ENCODE measurements at regions not wholly inside any gene's neighbourhood (a gene's known extent, or its start where the extent isn't known, plus 50 kb on each side); places are given as distances from the start of the nearest gene placed in this dataset.

DNA sequence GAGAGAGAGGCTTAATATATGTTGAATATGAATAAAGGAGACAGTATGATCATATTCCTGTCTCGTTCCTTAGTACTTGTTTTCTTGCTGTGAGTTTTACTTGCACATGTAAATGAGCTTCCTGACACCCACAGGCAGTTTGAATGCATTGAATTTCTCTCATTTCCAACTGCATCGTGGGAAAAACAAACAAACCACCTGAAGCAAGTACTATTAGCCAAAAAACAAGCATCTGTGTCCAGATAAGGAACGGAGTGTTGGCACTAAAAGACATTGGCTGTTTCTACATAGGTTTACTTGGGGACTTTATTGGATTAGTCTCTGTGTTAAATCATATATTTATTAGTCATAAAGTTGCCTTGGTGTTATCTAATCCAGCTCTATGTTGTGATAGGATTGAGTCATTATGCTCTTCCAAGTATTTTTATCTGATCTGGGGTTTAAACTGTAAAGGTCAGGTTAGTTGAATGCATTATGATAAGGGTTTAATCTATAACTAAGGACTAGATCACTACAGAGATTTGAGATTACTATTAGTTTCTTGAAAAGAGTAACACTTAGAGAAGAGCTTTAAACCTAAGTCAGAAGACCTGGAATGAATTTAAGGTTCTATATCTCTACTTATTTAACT is 339.0 kb upstream of the SPANXN4 start:
- dilution Hi-C loops (cut with HindIII; ENCODE audit: low sequenced_read_pairs, unreplicated experiment), result no loop called here
- H3K27me3 ChIP-seq (ENCODE audit: control insufficient read depth, insufficient read depth, low read length), result no peaks in the 10 kb centered on the region
- H3K4me3 ChIP-seq (ENCODE audit: insufficient read depth, low read depth, low read length), result no peak overlapping the region
- no peaks in the 10 kb centered on the region for H3K4me1 ChIP-seq (ENCODE audit: control insufficient read depth, insufficient read depth, low read length)
- no peak overlapping the region for H3K18ac ChIP-seq (ENCODE audit: low read depth, low read length)
- H4K8ac ChIP-seq (ENCODE audit: low read depth in 2 of 2, low read length in 2 of 2), result no peak overlapping the region
- ChIA-PET POLR2A (ENCODE audit: unreplicated experiment) (no interaction called here), CTCF (no interaction called here)
- no peak overlapping the region for H2BK20ac ChIP-seq (ENCODE audit: low read depth, low read length)
- H2BK15ac ChIP-seq (ENCODE audit: low read depth, low read length), result no peak overlapping the region
- H2AK5ac ChIP-seq (ENCODE audit: low read depth, low read length), result no peak overlapping the region
- no peak overlapping the region for H2AFZ ChIP-seq (replicated peaks; ENCODE audit: low read length, poor library complexity)
- no peak overlapping the region for H3K56ac ChIP-seq (ENCODE audit: extremely low read depth, insufficient read depth, low read length)
- no peak overlapping the region for H3K4ac ChIP-seq (ENCODE audit: low read depth, low read length)
- no TSS peak for BruUV-seq (replicated peaks)
- no peak overlapping the region for H3K14ac ChIP-seq (replicated peaks; ENCODE audit: low read depth, low read length)
- TF ChIP-seq POLR2A (IDR thresholded peaks at IDR 0.05; ENCODE audit: low read depth, low read length), result no peak
- TF ChIP-seq, protein P1, sequence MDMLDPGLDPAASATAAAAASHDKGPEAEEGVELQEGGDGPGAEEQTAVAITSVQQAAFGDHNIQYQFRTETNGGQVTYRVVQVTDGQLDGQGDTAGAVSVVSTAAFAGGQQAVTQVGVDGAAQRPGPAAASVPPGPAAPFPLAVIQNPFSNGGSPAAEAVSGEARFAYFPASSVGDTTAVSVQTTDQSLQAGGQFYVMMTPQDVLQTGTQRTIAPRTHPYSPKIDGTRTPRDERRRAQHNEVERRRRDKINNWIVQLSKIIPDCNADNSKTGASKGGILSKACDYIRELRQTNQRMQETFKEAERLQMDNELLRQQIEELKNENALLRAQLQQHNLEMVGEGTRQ (IDR thresholded peaks at IDR 0.05; ENCODE audit: low read depth, low read length), result no peak
- no peak for TF ChIP-seq CHD1 (IDR thresholded peaks at IDR 0.05; ENCODE audit: low read depth, low read length)
- TF ChIP-seq RAD21 (IDR thresholded peaks at IDR 0.05; ENCODE audit: low read length), result no peak
- no peak for TF ChIP-seq RCOR1 (IDR thresholded peaks at IDR 0.05; ENCODE audit: insufficient replicate concordance, low read length)
- no peak for TF ChIP-seq NFE2L2 (IDR thresholded peaks at IDR 0.05; ENCODE audit: low read depth, low read length)
- no peak for TF ChIP-seq MXI1 (IDR thresholded peaks at IDR 0.05; ENCODE audit: borderline replicate concordance, low read depth, low read length)
- TF ChIP-seq BHLHE40 (IDR thresholded peaks at IDR 0.05; ENCODE audit: low read depth, low read length), result no peak
- TF ChIP-seq FOS (IDR thresholded peaks at IDR 0.05; ENCODE audit: low read depth, low read length), result no peak
- TF ChIP-seq CEBPB (IDR thresholded peaks at IDR 0.05; ENCODE audit: low read depth, low read length), result no peak
- TF ChIP-seq, protein P2, sequence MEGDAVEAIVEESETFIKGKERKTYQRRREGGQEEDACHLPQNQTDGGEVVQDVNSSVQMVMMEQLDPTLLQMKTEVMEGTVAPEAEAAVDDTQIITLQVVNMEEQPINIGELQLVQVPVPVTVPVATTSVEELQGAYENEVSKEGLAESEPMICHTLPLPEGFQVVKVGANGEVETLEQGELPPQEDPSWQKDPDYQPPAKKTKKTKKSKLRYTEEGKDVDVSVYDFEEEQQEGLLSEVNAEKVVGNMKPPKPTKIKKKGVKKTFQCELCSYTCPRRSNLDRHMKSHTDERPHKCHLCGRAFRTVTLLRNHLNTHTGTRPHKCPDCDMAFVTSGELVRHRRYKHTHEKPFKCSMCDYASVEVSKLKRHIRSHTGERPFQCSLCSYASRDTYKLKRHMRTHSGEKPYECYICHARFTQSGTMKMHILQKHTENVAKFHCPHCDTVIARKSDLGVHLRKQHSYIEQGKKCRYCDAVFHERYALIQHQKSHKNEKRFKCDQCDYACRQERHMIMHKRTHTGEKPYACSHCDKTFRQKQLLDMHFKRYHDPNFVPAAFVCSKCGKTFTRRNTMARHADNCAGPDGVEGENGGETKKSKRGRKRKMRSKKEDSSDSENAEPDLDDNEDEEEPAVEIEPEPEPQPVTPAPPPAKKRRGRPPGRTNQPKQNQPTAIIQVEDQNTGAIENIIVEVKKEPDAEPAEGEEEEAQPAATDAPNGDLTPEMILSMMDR (conservative IDR thresholded peaks at IDR 0.05; ENCODE audit: low read depth, low read length), result no peak
- no peak for TF ChIP-seq MAFK (IDR thresholded peaks at IDR 0.05; ENCODE audit: low read depth, low read length)
- no peaks in the 10 kb centered on the region for H3K79me1 ChIP-seq (ENCODE audit: low read depth in 1 of 2, low read length in 2 of 2)
- H3K9me3 ChIP-seq (ENCODE audit: control insufficient read depth, insufficient read depth, low read length), result no peaks in the 10 kb centered on the region; the same call in 1 of the 2 replicates
- H4K91ac ChIP-seq (ENCODE audit: insufficient read depth, low read depth, low read length), result no peak overlapping the region
- H2BK120ac ChIP-seq (ENCODE audit: low read depth, low read length), result no peak overlapping the region
- H3K9me1 ChIP-seq (ENCODE audit: insufficient read depth, low read length), result no peaks in the 10 kb centered on the region
- no peak overlapping the region for H3K27ac ChIP-seq (ENCODE audit: insufficient read depth, low read length)
- in situ Hi-C loops (cut with MboI; ENCODE audit: low sequenced_read_pairs), result no loop called here
- ATAC-seq (ENCODE audit: low read depth), result no peak
- DNase-seq, result no peak
- H3K4me2 ChIP-seq (ENCODE audit: low read depth, low read length), result no peak overlapping the region
- H2AK9ac ChIP-seq (replicated peaks; ENCODE audit: low read depth, low read length, poor library complexity), result no peak overlapping the region
- H2BK5ac ChIP-seq (ENCODE audit: low read depth, low read length, poor library complexity, severe bottlenecking), result no peak overlapping the region
- H3K23ac ChIP-seq (ENCODE audit: low read depth, low read length), result no peak overlapping the region
- H4K5ac ChIP-seq (ENCODE audit: low read depth, low read length), result no peak overlapping the region
- no peaks in the 10 kb centered on the region for H3K36me3 ChIP-seq (ENCODE audit: control insufficient read depth, insufficient read depth, low read length)
- intact Hi-C loops (cut with micrococcal nuclease), result no loop called here
- H3K9ac ChIP-seq (ENCODE audit: low read depth, low read length), result no peak overlapping the region
- no peaks in the 10 kb centered on the region for H4K20me1 ChIP-seq (ENCODE audit: insufficient read depth, low read length)
- WGBS, 2 experiments (ENCODE audit: extremely low coverage in 2 of 2, insufficient read length in 1 of 2), result no CpG with 5 or more reads among the region's 3 CpGs

Measured in IMR-90 (cell line).